ENCODE measurements at regions not wholly inside any gene's neighbourhood (a gene's known extent, or its start where the extent isn't known, plus 50 kb on each side); places are given as distances from the start of the nearest gene placed in this dataset.
"Not testable (repeated sequence)": the region's sequence is repeated elsewhere in the genome, so short reads cannot be mapped to it uniquely, and the experiment has no call there.

DNA sequence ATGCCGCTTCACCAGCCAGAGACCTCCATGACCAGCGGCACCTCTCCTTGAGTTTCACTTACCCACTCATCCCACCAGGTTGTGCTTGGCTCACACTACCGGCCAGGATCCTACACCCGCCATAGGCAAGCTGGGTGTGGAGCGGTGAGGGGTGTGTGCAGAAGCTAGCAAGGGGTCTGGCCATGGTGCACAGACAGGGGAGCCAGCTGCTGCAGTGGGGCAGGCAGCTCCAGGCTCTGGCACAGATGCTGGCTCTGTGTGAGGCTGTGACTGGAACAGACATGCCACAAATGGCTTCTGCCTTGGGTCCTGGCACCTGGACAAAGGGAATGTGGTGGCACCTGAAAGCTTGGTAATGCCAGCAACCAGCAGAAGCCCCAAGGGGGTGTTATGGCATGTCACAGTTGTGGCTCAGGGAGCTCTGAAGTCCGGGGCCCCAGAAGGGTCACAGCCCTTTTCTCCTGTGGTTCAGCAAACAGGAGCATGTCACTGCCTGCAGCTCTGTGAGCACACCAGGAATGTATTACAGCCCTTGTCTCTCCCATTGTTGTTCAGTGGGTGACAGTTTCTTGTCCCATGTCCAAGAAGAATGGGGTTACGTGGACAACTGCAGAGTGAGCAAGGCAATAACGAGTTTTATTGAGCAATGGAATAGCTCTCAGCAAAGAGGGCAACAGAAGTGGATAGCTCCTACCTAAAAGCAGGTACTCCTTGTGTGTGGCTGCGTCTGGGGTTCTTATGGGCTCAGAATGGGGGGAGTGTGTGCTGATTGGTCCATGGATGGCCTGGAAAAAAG, 2791.0 kb upstream of the PCDH20 start:
- no peak for DNase-seq (ENCODE audit: low read depth in 2 of 2)

DNA sequence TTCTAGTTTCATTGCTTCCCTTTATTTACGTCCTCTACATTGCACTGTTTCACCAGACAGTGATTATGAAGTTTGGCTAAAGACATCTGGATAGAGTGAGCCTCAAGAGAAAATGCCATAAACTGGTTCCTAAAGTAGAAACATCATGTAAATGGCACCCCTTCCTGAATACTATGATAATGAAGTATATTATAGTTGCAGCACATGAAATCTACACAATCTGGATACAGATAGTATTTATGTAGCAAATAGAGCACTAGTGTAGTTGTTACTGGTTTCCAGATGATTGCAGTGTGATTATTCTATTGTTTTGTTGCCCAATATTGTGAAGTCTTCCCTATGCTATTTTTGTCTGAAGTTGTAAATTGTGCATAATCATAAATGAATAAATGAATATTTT, 2786.9 kb upstream of the PCDH20 start:
- no peak for DNase-seq (ENCODE audit: low read depth in 2 of 2)

DNA sequence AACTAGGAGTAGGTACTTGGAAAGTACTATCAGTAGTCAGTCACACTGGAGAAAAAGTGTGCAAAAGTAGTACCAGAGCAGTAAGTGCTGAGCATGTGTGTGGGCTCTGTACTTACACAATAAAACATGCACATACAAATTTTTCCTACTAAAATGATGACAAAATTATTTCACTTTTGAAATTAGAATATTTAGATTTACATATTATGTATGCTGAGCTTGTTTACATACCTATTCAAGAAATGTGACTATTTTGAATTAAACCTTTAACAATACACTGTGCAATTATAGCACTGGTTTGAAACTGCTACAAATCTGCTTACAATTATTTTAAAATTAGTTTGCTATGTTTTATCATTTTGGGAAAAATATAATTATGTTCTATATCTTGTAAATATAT, 2781.6 kb upstream of the PCDH20 start:
- no peak for DNase-seq (ENCODE audit: low read depth in 2 of 2)

DNA sequence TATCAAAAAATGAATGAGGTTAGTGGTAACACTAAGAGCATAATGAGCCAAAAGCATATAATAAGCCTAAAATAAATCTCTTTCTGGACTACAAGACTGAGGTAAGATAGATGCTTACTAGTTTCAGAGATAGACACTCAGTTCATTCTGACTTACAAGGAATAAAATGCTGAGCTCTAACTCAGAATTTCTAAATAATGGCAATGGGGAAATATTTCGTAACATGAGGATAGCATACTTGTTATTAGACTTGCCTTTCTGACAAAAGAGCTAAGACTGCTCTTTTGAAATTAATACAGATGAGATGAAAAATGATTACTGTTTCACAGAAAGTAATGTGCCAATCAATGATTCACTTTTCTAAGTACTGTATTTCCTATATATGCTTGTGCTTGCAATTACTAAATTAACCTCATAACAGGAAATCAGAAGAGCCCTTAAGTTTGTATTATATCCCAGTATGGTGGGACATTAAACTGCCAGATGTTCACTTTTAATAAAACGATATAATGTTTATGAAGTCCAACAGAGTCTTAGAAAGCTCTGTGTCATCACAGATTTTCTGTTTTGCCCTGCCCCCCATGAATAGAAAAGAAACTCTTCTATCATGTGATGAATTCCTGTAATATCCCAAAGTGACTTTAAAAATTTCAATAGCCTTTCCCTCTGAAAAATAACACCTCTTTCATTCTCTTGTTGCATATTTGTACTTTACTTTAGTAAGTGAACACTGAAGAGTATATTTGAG, 2771.0 kb upstream of the PCDH20 start:
- no peak for DNase-seq (ENCODE audit: low read depth in 2 of 2)

DNA sequence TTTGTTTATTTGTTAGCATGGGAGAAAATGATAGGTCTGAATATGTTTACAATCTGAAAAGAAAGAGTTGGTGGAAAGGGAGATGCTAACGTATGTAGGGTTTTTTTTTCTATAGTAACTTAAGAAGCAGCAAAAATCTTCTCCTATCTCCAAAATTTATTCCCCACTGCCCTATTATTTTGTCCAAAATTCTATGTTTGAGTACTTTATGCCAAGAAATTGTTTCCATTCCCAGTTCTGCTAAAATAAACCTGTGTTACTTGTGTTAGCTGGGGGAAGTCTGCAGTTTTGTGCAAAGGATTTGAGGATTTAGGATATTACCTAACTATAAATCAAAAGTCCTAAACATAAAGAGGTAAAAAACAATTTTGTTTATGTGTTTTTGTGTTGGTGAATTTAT, 2770.4 kb upstream of the PCDH20 start:
- no peak for DNase-seq (ENCODE audit: low read depth in 2 of 2)

DNA sequence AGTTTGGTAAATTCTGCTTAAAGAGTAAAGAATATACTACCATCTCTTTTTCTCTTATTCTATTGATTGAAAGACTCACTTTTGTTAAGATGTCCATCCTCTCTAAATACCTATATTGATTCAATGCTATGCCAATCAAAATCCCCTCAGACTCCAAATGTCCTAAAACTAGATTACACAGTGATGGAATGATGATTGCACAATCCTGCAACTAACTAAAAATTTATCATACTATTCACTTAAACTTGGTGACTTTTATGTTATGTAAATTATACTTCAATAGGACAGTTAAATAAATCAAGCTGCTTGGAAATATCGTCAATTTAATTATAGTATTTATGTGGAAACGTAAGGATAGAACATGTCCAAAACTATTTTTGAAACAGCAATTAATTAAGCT, 2765.1 kb upstream of the PCDH20 start:
- no peak for DNase-seq (ENCODE audit: low read depth in 2 of 2)

DNA sequence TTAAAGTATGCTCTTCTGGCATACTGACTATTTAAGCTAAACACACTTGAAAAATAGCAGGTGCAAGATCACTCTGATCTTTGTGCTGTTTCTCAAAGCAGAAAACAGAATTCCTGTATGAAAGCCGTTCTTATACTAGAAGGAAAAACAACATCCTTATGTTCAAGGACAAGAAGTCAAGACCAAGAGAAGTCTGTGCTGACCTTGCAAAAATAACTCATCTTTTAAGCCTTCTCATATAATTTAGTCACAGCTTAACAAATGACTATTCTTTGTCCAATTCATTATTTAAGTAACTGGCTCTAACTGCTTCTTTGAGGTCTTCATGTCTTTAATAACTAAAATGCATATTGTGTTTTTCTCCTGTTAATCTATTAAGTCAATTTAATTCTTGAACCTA, 2750.2 kb upstream of the PCDH20 start:
- DNase-seq (ENCODE audit: low read depth in 2 of 2), result no peak

DNA sequence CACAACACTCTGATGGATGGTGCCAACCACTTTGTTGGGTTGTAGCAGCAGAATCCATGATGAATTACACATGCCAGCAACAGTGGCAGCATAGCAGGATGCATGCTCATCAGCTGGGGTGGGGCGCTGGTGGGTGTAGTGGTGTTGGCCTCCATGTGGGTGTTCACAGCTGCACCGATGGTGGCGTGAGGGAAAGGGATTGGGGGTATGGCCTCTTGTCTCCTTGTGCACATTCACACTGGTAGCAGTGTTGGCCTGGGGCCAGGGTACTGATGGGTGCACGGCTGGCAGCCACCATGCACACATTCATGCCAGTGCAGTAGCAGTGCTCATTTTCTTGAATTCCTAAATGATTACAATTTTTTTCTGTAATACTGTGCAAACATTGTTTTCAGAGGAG, 2748.8 kb upstream of the PCDH20 start:
- DNase-seq (ENCODE audit: low read depth in 2 of 2), result no peak

DNA sequence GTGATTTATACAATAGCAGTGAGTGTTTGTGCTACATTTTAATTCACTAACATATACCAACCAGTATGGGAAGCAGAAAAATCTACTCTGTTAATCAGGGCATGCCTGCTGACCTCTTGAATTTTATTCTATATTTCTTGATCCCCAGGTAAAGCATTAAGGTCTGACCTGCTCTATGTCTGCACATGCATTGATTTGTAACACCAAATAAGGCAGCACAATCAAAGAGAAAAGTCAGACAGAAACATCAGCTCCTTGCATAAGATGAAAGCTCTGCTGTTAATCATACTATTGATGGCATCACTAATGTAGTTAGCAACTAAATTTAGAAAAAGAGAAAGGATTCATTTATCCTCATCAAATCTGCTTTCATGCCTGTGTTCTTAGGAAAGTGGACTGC, 2744.8 kb upstream of the PCDH20 start:
- no peak for DNase-seq (ENCODE audit: low read depth in 2 of 2)

DNA sequence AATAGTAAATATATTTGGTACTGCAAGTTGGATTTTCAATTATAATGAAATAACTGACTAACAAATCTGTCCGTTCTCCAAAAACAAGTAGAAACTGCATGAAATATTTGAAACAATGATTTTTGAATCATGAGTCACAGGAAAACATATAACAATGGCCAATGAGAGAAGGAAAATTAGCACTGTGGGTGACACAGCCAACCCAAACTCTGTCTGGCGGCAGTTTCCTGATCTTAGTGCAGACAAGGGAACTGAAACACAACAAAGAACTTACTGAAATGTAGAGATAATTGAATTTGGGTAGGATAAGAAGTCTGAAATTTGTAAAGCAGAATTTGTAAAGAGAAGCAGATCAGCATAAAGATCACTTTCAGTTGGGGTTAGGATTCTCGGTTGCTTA, 2743.3 kb upstream of the PCDH20 start:
- peak; percentile 18 to 20 for DNase-seq (ENCODE audit: low read depth in 2 of 2)

DNA sequence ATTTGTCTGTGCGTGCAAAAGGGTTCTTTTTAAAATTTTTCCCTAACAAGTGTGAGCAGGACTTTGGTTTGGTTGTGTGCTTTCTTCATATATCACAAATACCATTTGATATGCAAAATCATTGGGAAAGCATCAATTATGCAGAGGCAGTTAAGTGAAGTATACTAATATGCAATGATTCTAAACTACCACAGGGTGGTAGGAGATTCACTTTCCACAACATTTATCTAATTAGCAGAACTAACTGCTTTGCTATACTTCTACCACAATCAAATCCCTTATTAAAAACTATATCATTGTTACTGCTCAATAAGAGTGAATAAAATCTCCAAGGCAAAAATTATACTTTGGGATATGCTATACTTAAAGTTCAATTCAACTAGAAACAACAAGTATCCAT, 2738.9 kb upstream of the PCDH20 start:
- peak; percentile 14 to 20 for DNase-seq (ENCODE audit: low read depth in 2 of 2)

DNA sequence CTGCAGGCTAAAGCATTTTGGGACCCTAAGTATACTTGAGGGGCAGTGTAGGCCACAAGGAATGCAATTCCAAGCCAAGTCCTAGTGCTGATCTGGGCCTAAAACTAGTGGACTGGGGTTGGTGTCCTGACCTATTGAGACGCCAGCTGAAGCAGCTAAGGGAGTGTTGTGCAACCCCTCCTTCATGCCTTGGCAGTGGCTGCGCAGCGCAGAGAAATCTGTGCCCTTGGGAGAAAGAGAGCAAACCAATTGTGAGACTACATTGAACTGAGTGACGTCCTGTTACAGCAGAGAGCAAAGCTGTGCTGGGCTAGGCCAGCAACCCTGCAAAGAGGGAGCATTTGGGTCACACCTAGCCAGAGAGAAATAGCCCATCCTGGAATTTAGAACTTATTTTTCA, 2715.0 kb upstream of the PCDH20 start:
- no peak for DNase-seq (ENCODE audit: low read depth in 2 of 2)

DNA sequence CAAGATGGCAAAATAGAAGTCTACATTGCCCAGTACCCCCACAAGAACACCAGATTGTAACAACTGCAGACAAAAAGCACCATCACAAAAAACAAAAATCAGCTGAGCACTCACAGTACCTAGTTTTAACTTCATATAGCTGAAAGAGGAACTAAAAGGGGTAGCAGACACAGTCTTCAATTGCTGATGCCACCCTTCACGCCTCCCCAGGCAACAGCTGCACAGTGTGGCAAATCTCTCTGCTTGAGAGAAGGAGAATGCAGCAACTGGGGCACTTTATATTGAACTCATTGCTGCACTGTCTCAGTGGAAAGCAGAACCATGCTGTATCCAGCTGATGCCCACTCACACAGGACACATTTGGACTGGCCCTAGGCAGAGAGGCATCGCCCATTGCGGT, 2714.5 kb upstream of the PCDH20 start:
- no peak for DNase-seq (ENCODE audit: low read depth in 2 of 2)

DNA sequence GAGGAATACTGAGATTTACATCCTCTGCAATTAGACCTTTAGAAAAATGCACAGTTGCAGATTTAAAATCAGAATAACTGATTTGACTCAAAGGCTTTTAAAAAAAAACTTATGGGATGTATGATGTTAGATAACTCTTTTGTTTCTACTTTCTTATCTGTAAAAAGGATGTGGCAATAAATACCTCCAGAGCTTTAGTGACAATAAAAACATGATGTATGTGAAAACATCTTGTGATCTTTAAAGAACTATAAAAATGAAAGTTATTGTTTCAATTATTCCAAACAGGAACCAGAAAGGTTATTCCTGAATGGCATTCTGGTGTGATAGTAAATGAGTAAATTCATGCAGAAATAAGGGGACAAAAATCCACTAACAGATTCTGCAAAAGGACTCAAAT, 2712.2 kb upstream of the PCDH20 start:
- no peak for DNase-seq (ENCODE audit: low read depth in 2 of 2)

DNA sequence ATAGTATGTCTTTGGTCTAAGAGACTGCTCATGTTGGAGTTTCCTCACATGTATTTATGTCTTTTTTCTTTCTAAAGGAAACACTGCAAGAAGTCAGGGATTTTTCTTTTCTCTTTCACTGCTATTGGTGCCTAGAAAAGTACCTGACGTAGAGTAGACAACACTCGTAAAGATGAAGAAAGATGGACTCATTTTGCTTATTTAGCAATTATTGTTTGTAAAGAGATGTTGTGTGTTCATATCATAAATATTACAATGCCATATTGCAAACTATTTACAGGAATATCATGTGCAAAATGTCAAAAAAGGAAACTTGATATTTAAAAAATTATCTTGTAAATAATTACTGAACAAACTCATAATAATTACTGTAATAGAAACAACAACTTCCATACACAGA, 2711.5 kb upstream of the PCDH20 start:
- DNase-seq (ENCODE audit: low read depth in 2 of 2), result no peak

DNA sequence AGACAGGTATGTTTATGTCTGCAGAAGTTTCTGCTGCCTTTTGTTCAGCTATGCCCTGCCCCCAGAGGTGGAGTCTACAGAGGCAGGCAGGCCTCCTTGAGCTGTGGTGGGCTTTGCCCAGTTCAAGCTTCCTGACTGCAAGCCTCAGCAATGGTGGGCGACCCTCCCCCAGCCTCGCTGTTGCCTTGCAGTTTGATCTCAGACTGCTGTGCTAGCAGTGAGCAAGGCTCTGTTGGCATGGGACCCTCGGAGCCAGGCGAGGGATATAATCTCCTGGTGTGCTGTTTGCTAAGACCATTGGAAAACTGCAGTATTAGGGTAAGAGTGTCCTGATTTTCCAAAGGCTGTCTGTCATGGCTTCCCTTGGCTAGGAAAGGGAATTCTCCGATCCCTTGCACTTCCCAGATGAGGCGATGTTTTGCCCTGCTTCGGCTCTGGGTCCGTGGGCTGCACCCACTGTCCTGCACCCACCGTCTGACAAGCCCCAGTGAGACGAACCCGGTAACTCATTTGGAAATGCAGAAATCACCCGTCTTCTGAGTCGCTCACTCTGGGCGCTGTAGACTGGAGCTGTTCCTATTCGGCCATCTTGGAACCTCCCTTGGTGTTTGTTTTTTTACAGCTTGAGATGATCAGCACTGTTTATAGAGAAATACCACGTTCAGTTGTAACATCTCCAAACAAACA, 2705.5 kb upstream of the PCDH20 start:
- not testable (repeated sequence) for DNase-seq (ENCODE audit: low read depth in 2 of 2)

DNA sequence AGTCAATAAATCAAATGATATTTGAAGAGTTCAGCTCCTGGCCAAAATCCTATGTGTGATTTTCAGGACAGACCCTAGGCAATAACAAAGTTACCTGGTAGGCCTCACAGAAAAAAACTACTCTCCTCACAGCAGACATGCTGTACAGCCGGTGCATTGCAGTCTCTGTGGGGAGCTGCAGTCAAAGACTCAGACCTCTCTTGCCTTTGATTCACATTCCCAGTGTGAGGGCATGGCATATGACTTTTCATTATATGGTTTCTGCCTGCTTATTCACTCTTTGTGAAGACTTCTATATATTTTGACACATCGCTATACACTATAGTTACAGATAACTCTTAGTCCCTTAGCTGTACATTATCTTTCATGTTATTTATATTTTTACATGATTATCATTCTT, 2684.3 kb upstream of the PCDH20 start:
- DNase-seq (ENCODE audit: low read depth in 2 of 2), result no peak

DNA sequence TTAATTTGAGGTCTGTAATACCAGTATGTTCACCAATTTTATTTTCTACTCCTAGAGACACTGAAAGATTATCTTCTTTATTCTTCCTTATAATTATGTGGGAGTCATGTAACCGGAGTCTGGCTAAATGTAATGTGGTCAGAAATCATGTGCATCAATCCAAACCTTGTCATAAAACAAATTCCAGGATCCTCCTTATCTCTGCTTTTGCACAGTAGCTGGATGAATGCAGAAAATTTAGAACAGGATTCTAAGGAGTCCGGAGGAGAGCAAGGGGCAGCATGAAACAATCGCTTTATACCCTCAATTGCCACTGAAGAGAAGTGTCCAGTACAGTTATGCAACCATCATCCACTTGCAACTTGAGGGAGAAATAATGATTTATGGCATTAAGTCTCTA, 2674.7 kb upstream of the PCDH20 start:
- no peak for DNase-seq (ENCODE audit: low read depth in 2 of 2)

DNA sequence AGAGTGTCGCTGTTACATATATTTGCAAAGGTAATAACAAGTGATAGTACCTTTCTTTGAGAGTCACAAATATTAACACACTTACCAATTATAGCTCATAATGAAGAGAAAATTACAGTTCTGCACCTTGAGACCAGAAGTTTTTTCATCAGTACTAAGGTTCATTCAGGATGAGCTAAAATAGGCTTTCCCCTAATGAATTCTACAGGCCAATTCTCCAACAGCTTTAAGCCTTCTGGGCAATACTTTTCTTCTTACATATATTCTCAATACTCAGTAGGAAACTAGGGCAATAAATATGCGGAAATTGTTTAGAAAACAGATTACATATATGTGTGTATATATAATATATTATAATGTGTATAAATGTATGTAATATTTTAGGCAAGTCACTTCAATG, 2672.8 kb upstream of the PCDH20 start:
- DNase-seq (ENCODE audit: low read depth in 2 of 2), result no peak

DNA sequence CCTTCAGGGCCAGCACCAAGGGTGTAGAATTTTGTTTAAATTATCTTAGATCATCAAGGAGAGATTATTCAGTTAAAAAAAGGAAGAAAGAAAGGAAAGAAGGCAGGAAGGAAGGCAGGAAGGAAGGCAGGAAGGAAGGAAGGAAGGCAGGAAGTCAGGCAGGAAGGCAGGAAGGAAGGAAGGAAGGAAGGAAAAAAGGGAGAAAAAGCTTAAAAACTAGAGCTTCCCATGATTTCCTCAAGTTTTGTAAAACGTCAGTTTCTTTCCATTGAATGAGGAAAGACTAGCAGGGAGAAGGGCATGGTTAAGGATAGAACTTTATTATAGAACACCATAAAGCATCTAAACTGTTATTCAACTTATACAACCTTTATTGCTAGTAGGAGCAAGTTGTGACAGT, 2672.0 kb upstream of the PCDH20 start:
- no peak for DNase-seq (ENCODE audit: low read depth in 2 of 2)

DNA sequence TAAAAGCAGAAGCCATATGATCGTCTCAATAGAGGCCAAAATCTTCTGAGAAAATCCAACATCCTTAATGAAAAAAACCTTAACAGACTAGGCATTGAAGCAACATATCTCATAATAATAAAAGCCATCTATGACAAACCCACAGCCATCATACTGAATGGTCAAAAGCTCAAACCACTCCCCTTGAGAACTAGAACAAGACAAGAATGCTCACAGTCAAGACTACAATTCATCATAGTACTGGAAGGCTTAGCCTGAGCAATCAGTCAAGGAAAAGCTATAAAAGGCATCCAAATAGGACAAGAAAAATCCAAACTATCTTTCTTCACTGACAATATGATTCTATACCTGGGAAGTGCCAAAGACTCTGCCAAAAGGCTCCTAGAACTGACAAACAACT, 2668.2 kb upstream of the PCDH20 start:
- DNase-seq (ENCODE audit: low read depth in 2 of 2), result no peak

DNA sequence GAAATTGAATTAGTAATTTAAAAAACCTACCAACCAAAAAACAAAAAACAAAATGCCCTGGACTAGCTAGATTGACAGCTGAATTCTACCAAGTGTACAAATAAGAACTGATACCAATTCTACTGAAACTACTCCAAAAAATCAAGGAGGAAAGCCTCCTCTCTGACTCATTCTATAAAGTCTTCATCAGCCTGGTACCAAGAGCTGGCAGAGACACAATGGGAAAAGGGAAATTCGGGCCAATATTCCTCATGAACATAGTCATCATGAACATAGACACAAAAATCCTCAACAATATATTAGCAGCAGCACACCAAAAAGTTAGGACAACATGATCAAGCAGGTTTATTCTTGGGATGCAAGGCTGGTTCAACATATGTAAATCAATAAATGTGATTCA, 2667.7 kb upstream of the PCDH20 start:
- DNase-seq (ENCODE audit: low read depth in 2 of 2), result no peak

DNA sequence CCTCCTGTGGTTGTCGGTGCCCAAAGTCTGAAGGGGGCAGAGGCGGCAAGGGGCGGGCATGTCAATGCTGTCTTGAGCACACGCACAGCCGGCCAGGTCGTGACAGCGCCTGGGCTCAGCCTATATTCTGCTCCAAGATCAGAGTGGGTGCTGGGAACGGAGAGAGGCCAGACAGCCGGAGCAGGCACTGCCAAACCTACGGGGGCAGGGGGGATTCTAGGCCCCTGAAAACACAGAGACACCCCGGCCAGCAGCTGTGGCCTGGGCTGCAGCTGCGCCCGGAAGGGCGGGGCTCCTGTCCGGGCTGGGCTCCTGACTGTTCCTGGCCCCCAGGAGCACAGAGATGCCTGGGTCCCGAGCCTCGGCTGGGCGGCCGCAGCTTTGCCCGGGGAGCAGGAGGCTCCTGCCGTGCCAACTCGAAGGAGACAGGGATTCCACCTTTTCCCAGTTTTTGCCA, 2662.9 kb upstream of the PCDH20 start:
- no peak for DNase-seq (ENCODE audit: low read depth in 2 of 2)

Data from fibroblast of skin of left quadriceps (primary cell).